Astrocyte of the spinal cord (primary cell): ENCODE measurements at regions not wholly inside any gene's neighbourhood (a gene's known extent, or its start where the extent isn't known, plus 50 kb on each side); places are given as distances from the start of the nearest gene placed in this dataset.

ENCODE experiments used
- DNase-seq: peaks from one replicate; pipeline ENCODE4 v3.0.0; 2011; ENCODE audit warnings: low read depth, low spot score
- H3K4me3 ChIP-seq: 2 replicates; pipeline ENCODE4 v1.5.1; 2011; ENCODE audit warnings: low read depth, mild to moderate bottlenecking, low read length, moderate library complexity
- CTCF ChIP-seq: IDR thresholded peaks from 2 replicates; pipeline ENCODE4 v1.5.1; 2012; ENCODE audit warnings: low read depth, mild to moderate bottlenecking, low read length, inconsistent platforms
- in situ Hi-C: cut with HindIII; loops from 2 replicates; pipeline ENCODE4 v1.10.0; 2017; ENCODE audit warnings: low sequenced_read_pairs

DNA sequence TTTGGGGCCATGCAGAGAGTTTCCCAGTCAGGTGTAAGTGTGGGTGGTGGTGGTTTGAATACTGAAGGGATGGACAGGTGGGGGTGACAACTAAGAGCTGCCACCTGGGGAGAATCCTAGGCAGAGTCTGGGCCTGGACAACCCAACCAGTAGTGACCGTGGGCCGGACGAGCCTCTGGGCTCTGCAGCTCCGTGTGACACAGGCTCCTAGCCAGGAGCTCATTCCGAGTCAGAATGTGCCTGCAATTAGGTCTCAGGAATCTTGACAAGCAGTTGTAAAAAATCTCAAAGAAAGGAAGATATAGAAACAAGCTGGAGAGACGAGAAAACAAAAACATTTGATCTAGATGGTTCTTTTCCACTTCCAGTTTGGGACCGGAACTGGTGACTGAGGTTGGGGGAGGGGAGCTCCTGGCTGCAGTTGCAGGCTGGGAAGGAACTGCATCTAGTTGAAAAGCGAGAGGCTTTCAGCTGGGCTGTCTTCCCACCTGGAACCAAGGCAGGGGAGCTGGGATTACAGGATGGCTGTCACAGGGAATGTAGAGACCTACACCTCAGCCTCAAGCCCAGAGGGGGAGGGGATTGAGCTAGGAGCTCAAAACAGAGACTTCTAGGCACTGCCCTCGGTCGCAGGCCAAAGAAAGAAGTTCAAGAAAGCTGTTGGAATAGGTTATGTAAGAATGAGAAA is 156.9 kb downstream of the PAX1 start:
- no peak for TF ChIP-seq CTCF
- no peak for DNase-seq
- in situ Hi-C loops, result no loop called here
- H3K4me3 ChIP-seq, result no peak overlapping the region

- in situ Hi-C loops, result no loop called here
- H3K4me3 ChIP-seq, result no peak overlapping the region
- no peak for TF ChIP-seq CTCF
- no peak for DNase-seq
Measured at GRCh38 chr20:21840991-21841390, 135.5 kb downstream of the PAX1 start.

- no peak for DNase-seq
- H3K4me3 ChIP-seq, result no peak overlapping the region
- no peak for TF ChIP-seq CTCF
- in situ Hi-C loops, result no loop called here
Measured at GRCh38 chr20:21839982-21840381, 134.5 kb downstream of the PAX1 start.

DNA sequence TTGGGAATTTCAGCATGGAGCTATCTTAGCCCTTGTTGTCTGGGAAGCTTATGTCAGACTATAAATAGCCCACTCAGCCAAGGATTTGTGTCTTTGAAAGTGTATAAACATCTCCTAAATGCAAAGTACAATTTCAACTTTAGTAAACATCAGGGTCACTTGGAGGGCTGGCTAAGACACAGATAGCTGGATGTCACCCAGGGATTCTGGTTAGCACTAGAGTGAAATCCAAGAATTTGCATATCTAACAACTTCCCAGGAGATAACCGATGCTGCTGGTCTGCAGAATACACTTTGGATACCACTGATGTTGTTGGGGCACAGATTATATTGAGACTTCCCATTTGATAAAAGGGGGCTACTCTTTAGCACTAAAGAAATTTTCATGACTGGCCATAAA is 130.9 kb downstream of the PAX1 start:
- DNase-seq, result no peak
- no peak for TF ChIP-seq CTCF
- in situ Hi-C loops, result no loop called here
- no peak overlapping the region for H3K4me3 ChIP-seq

DNA sequence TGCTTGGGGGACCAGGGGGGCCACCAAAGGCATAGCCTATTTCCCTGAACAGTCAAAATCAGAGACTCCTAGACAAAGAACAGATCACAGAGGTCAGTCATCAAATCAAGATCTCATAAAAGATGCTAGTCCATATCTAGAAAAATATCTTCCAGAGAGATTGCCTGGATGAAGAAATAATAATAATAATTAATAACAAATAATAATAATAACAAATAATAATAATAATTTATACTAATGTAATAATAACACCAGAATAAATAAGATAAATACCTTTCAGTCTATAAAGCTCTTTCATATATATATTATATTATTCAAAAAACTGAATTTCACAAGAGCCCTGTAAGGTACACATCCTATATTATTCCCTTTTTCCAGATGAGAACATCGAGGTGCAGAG is 129.6 kb downstream of the PAX1 start:
- no peak for DNase-seq
- in situ Hi-C loops, result no loop called here
- TF ChIP-seq CTCF, result no peak
- no peak overlapping the region for H3K4me3 ChIP-seq

DNA sequence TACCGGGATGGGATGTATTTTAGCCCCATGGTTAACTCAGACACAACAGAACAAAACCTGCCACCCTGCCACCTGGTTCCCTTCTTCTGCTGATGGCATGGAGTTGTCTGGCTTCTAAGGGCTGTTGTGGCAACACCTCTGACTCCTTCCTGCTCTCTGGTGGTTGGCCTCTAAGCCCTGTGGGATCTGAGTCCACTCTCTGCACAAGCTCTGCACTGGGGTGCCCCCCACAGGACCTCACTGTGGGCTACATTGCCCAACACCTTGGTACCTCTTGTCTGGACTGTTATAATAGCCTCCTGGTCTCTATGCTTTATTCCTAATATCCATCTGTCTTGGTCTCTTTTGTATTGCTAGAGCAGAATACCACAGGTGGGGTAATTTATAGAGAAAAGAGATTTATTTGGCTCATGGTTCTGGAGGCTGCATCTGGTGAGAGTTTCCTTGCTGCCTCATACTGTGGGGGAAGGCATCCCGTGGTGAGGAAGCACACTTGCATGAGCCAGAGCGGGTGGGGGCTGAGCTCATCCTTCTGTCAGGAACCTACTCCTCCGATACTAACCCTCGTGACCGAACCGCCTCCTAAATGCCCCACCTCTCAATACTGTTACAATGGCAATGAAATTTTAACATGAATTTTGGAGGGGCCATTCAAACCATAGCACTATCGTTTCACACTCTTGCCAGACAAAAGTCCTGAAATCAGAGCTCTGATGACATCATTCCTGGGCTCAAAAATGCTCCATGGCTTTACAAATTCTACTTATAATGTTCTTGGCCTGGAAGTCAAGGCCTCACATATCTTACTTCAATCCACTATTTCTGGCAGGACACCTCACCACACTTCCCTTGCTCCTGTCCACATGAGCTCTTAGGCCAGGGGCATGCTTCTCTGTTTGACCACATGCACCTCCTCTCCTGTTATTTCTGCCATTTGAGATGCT is 127.2 kb downstream of the PAX1 start:
- no peak for TF ChIP-seq CTCF
- in situ Hi-C loops, result no loop called here
- no peak for DNase-seq
- no peak overlapping the region for H3K4me3 ChIP-seq
